Lung microvascular endothelial cell (primary cell): ENCODE measurements at regions not wholly inside any gene's neighbourhood (a gene's known extent, or its start where the extent isn't known, plus 50 kb on each side); places are given as distances from the start of the nearest gene placed in this dataset.

Source experiments
- DNase-seq, 2 donors: peaks; one replicate each; pipeline versions ENCODE4 v3.0.0 to v3.0.0-alpha.2; 2010; ENCODE audit warnings: low read depth in 2 of 2

DNA sequence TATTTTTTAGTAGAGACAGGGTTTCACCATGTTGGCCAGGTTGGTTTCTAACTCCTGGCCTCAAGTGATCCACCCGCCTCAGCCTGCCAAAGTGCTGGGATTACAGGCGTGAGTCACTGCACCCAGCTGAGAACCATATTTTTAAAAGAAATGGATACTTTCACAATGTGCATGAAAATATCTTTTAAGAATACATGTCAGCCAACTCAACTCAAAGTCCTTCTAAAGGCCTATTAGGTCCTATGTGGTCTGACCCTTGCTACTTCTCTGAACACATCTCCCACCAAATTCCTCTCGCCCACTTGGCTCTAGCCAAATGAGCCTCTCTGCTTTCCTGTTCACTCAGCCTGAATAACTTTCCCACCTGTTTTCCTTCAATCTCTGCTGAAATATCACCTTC is 119.6 kb downstream of the MTX2 start:
- DNase-seq, result no peak

DNA sequence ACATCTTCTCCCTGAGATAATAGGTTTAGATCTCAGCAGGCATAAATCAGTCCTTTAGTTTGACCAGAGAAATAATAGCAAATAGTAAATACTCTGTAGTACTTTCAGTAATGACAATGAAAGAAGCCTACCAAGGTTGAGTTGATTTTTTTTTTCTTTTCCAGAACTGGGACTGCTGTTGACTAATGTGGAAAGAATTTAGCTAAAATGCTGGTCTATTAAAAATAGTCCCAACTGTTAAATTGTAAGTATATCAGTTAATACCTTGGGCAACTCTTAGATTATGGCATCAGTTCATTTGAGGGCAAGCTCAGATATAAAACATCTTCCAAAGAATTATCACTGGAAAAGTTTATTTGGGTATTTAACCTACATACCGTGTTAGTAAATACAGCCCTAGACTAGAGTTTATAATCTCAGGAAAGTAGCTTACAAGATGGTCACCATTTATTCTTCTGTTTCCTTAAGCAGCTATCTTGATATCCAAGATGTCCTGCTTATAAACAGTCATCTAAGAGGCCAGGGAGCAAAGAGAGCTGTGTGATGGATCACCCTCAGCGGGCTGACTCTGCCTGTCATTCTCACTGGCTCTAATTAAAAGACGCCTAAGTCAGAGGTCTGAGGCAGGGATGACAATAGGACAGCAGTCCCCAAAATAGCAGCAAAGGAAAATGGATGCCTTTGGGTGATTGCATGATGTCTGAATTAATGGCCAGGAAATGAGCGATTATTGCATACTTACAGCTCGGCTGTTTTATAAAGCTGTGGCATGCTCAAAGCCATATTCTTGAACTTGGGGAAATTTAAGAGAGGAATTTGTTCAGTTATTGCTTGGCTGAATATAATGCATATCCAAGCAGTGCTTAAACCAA is 121.3 kb downstream of the MTX2 start:
- DNase-seq, result no peak

DNA sequence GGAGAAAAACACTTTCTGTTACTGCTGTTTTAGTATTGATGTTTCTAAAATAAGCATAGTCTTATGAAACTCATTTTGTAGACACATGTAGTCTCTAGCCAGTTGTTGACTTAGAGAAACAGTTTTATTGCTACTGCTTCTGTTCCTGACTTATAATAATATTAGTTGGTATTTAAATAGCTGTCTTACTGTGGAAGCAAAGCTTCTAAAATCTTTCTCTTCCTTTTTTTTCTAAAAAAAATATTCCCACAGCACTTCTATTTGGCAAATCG is 121.8 kb downstream of the MTX2 start:
- no peak for DNase-seq

DNA sequence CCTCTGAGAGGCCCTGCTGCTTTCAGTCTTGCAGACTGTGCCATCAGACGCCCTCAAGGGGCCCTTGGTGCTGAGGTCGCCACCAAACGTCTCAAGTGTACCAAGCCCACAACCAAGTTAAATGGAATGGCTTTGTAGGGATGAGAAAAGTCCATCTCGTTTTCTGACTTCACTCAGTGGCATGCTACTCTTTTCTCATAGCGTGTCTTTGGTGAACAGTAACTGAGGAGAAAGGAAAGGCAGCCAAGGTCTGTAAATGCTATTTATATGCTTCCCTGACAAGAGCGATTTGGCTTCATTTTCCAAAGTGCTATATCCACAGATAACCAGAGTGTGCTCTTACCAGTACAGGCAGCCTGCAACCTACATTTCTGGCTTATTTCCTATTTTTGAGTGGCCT is 123.0 kb downstream of the MTX2 start:
- no peak for DNase-seq

DNA sequence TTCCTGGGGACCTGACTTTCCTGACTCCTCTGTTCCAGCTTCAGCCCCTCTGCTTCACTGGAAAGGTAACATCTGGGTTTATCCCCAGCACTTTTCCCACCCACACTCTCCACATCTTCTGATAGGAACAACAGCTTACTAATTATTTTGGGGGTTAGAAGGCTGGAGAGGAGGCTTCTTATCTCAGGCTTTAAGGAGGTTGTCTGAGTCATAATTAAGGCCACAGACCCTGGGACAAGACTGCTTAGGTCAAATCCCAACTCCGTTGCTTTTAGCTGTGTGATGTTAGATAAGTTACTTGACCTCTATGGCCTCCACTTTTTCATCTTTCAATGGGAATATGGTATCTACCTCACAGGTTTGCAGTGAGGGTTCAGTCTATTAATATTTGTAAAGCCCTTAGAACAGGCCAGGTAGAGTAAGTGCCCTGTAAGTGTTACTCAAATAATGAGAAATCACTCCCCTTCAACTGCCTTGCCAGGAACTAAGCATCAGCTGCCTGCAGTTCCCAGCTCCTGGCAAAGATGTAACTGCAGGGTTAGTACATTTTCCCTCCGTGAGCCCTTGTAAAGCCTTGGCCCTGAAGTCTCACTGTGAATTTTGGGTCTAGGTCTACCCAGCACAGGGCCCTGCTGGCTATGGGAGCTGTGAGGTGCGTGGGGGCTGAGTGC is 123.6 kb downstream of the MTX2 start:
- no peak for DNase-seq

DNA sequence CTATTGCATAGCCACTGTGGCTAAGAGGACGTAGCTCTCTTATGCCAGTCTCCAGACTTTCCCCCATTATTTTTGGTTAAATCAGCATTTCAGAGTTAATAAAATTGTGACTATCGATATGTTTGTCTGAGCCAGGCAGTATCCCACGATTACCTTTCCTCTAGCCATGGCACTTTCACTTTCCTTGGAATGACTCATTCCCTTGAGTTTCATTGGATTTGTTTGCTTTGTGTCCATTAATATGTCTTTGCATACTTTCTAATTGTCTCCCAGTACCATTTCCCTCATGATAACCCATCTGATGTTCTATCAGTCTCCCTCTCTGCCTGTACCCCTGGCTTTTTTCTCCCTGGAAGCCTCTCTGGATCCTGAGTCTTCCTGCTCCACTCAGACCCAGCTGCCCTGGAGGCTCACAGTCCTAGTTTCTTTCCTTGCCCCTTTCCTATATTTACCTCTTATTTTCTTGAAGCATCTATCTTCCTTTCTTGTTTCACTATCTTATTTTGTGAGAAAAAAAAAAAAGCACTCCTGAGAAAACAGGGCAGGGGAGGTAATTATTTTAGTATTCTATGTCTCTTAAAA is 126.1 kb downstream of the MTX2 start:
- peak in 1 of 2 donors; percentile 42 for DNase-seq

DNA sequence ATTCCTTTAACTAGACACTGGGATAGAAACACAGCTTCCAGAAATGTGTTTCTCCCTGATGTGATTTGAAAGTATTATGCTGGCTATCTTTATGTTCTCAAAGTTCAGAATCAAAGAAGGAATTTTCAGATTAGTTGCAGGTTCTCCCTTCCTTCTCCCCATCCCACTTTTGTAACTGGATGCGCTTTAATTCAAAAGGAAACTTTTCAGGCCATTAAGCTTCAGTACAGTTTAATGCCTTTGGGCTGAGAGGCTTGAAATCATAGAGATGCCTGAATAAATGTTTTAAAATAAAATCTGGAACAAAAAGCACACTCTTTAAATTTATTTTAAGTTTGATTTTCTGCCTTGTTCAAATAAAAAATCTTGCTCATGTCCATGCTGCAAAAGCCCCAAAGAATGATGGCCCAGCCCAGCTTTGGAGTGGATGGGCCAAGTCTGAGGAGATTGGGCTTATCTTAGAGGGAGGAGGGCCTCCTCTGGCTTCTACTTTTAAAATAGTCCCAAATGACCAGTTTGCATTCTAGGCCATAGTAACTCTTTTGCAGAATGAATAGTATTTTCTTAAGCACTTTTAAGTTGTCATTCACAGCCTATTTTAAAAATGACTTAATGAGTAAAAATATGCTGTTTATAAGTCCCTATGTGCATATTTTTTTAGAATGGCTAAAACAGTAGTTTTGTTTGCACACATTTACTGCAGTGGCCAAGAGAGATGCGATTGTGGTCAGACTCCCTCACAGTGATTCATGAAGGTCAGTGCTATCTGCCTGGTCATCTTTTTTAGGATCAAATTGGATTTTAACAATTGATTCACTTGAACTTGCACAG is 129.2 kb downstream of the MTX2 start:
- no peak for DNase-seq

DNA sequence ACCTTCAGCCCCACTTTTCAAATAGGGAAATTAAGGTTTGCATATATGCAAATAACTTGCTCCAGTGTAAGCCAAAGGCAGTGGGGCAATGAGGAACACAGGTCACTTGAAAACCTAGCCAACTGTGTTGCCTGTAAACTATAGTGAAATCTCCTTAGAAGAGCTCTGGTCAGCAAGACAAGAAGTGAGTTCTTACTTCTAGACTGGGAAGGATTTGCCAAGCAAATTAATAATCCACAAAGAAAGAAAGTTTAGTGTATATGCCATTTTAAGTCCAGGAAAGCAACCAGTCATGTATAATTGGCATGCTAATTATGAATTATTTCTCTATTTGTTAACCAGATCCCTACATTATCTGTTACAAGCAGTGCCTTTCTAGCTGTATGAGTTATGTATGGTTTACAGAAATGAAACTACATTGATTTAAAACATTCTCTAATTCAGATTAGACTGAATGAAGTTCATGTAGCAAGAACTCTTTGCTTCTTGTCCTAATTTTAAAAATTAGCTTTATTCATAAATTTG is 129.9 kb downstream of the MTX2 start:
- no peak for DNase-seq

DNA sequence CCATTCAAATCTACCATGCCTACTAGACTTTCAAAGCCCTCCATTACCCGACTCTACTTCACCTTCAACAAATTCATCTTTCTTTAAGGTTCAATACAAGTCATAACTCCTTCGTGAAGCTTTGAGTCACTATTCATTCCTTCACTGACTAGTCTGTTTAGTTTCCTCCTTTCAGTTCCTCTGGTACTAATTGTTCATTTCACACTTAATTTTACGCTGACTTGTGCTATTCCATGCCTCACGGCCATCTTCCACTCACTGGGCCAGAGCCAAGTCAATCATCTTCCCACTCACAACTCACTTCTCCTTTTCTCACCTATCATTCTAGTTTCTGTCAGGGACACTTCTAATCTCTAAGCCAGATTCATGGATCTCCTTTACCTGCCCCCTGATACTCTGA is 136.2 kb downstream of the MTX2 start:
- no peak for DNase-seq

DNA sequence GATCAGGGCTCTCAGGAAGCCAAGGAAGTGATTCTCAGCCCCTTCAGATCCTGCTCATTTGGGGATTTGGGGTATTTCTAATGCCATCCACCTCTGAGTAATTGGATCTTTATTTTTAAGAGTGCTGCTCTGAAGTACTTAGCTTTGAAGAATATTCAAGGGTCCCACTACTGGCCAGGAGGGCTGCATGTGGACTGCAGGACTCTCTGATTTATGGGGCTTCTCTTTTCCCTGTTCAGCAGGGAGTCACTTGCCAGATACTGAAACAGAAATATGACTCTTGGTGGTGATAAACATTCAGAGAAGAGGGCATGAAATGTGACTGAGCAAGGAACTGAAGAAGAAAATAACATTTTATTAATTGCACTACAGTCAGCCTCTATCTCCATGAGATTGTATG is 138.5 kb downstream of the MTX2 start:
- no peak for DNase-seq

DNA sequence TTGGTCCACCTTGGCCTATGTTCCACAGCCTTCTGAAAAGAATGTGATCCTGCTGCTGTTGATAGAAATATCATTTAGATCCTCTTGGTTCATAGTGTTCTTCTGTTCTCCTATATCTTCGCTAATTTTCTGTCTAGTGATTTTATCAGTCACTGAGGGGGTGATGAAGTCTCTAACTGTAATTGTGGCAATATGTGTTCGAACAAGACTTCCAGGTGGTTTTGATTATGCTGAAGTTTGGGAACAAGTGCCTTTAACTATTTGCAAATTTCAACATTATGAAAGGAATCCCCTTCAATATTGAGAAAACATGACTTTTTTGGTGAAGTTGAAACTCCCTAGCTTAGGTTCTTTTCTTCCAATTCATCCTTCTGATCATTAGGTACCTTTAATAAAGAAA is 140.4 kb downstream of the MTX2 start:
- no peak for DNase-seq

DNA sequence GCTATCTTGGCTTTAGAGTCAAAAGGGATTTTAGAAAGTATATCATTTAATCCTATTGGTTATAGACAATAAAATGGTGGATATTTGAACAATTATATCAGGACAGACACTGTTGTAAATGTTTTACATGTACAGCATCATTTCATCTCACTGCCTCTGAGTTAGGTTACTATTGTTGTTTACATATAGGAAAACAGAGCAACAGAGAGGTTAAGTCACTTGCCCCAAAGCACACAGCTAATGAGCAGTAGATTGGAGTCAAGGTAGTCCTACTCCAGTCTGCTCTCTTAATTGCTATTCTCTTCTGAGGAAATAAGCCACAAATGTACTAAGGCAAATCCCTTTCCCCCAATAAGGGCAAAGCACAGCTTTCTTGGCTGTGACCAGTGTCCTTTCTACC is 142.9 kb downstream of the MTX2 start:
- DNase-seq, result no peak

DNA sequence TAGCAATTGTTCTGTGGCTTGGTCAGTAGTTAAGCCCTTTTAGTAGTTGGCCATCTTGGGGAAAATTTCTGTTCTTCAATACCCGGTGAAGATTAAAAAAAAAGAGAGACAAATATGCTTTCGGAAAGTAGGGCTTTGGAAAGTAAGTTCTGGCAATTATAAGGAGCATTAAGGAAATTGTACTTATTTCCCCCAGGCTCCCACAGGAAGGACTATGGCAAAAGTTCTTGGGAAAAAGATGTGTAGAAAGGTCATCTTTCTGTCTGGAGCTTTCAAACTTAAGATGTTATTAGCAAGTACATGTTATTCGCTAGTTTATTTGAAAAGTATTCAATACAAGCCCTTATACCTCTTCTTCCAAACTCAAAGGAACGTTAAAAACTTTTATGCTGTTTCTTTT is 144.5 kb downstream of the MTX2 start:
- DNase-seq, result peak in 1 of 2 donors; percentile 52

DNA sequence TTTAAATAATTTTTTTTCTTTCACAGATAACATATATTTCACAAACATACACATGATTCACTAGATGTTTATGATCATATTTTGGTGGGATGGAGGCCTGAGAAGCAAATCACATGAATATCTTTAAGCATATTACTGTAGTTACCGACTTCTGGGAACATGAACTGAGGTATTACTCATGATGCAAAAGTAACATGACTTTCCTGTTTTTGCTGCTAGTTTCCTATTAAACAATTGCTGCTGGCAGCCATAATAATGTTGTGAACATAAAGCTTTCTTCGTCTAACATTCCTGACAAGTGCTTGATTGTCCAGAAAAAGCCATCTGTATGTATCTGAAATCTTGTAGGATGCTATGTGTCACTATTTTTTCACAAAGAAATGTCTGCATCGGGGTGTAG is 145.4 kb downstream of the MTX2 start:
- DNase-seq, result peak; percentile 85 to 93

DNA sequence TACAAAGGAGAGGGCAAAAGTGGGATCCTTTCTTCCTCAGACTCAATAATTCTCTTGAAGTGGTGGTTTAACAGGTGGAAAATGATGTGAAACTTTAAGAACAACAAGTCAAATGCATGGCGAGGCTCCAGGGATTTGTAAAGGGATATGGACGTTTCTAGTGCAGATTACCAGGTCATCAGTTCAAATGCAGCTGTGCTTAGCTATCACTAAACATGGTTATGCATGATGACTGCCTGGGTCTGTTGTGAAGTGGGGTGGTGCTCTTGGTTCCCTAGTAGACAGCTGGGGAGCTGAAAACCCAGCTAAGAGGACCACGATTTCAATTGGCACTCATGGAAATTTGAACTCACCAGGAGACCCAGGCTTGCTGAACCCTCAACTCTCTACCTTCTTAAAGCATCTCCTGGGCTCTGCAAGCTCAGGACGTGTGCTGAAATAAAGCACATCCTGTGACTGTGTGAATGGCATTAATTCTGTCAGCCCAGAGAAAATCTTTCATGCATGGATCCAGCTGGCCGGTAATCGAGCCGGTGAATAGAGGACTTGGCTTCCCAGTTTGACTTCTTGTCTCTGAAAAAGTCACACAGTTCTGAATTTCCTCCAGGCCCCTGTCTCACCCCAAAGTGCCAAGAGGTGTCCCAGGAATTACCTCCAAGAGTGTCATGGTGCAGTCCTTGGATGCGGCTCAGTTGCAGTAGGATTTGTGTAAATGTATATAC is 146.1 kb downstream of the MTX2 start:
- DNase-seq, result peak in 1 of 2 donors; percentile 18

DNA sequence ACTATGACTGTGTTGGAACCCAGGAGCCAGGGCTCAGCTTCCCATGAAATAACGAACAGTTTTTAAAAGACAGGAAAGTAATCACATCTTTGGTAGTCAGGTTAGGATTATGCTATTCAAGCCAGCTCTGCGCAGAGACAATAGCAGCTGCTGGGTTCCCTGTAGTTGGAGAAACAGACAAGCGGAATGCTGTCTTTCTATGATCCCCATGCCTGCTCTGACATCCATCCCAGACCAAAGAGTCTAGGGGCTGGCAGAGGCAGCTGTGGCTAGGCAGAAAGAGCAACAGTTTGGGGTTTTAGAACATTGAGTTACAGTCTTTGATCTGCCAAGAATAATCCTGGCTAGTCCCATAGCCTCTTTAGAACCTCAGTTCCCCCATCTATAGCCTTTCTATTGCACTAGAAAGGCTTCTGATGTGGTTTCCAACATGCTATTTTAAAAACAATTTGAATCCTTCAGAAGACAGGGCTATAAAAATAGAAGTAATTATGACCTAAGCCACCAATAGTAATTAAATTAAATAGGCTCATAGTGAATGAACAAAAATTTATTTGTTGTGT is 146.8 kb downstream of the MTX2 start:
- DNase-seq, result no peak

DNA sequence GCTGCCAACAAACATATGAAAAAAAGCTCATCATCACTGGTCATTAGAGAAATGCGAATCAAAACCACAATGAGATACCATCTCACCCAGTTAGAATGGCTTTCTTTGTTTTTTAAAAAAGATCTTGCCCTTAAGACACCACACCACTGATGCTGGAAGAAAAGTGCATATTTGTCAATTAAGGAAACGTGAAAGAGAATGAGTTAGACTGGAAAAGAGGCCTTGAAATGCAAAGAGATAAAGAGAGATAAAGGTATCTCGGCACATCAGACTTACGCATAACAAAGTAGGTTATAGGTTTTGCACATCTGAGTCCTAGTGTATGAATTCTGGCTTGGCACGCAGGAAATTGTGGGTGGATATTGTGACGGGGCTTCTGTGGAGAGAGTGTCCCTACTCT is 149.5 kb downstream of the MTX2 start:
- DNase-seq, result no peak

DNA sequence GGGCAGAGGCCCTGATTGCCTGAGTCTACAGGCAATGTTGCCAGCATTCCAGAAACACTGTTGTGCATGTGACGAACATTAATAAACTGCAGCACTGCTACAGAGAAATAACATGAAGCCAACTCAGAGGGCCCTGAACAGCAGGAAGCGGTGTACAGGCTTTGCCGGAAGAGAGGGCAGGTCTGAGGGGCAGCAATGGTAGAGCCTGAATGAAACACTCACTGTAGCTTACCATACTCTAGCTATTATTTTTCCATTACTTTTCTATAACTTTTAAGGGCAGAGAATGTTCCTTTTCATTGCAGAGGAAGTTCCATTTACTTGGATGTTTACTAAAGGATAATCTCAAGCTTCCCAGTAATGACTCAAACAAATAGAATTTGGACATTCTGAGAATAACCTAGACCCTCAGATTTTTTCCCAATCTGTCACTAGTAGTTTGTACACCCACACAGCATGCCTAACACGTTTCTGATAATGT is 150.4 kb downstream of the MTX2 start:
- peak; percentile 91 to 93 for DNase-seq

DNA sequence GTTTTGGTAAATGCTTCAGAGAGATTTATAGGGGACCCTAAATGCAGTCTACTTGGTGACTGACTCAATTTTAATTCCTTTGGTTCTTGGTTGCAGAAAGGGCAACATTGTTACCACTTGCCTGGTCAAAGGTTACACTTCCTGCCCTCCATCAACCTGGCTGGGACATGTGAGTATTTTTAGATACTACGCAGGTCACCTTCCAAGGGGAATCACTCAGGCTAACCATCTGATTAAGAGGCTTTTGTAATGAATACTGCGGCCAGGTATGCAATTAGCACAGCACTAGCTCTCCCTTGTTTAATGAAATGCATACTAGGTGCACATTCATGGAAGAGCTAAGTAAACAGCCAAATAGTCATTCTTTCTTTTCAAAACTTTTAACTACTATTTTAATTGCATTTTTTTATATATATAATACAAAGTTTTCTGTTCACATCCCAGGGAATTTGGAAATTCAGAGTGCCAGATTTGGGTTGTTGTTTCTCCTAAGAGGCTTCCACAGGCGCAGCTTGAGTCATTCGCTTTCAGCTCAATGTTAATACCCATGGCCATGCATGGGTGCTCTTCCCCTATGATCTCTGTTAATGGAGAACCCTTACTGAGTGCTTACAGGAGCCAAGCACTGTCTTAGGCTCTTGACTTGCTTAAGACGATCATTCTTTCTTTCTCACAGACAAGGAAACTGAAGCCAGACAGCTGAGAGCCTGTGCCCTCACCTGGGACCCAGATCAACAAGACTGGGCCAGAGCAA is 152.2 kb downstream of the MTX2 start:
- DNase-seq, result no peak

DNA sequence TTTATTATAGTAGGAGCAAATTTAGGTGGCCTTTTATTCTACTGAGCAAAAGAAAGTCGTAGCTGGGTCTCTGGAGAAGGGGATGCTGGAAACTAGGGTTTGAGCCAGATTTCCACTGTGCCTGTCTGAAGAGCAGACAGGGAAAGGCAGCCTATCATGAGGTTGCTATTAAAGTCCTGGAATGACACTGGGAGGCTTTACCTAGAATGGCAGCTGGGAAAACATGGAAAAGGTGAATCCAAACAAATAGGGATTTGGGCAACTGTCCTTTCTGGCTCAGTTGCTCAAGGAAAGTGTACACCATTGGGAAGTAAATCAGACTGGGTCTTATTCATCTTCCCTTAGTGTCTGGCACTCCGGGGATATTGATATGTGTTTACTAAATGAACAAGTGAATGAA is 154.6 kb downstream of the MTX2 start:
- no peak for DNase-seq
